ENCODE measurements at regions not wholly inside any gene's neighbourhood (a gene's known extent, or its start where the extent isn't known, plus 50 kb on each side); places are given as distances from the start of the nearest gene placed in this dataset.

- TF ChIP-seq CTCF (IDR thresholded peaks at IDR 0.05) (no peak), POLR2A (IDR thresholded peaks at IDR 0.05) (no peak)
Observed at GRCh38 chr13:94859811-94860210, 147.5 kb upstream of the SOX21 start.
